Fibroblast of skin of left biceps (primary cell): ENCODE measurements at regions not wholly inside any gene's neighbourhood (a gene's known extent, or its start where the extent isn't known, plus 50 kb on each side); places are given as distances from the start of the nearest gene placed in this dataset.

Source experiments
- DNase-seq, 2 experiments: peaks; one replicate each; pipeline ENCODE4 v3.0.0-alpha.2; 2013; ENCODE audit warnings: low read depth in 2 of 2

DNA sequence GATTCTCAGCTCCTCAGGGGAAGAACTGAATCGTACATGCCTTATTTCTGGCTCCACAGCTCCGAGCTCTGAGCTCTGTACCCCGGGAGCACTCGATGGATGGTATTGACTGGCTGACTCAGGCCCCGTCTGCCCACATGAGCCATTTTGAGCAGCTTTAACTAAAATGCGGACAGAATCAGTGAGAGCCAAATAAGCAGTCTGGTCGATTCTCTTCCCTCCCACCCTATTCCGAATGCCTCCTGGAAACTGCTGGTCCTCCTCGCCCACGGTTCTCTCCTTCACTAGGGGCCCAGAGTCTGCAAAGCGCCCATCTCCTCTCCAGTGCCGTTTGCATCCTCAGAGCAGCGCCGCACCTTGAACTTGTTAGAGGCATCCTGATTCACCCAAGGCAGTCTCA is 125.9 kb upstream of the IRF2BP2 start:
- DNase-seq: no peak

DNA sequence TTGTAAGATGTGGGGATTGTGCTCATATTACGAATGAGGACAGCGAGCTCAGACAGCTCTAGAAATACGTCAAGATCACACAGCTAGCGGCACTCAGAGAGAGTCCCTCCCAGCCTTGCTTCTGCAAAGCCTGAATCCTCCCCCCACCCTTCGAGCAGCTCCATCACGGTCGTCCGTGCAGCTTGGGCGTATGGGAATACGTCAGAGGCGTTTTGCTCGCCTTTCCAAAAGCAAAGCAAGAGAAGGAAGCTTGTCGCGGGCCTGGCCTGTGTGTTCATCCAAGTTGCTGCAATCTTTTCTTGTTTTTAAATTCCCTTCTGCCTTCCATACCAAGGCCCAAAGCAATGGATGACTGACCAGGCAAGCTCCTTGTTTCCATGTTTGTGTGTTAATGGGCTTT is 125.5 kb upstream of the IRF2BP2 start:
- no peak for DNase-seq

DNA sequence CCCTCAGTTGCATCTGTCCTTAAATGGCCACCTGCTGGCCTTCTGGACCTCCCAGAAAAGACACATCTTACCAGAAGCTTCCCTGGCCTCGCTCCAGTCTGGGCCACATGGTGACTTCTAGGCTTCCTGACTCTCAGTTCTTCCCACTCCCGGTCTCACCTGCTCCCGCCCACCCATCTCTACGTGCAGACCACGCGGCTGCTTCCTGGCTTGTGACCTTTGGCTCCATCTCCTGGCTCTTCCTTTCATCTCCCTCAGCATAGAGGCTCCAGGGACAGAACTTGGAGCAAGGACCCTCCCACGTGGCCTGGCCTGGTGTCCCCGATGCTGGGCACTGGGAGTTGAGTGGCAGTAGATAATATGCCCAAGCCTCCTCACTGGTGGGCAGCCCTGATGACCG is 124.9 kb upstream of the IRF2BP2 start:
- DNase-seq: no peak

DNA sequence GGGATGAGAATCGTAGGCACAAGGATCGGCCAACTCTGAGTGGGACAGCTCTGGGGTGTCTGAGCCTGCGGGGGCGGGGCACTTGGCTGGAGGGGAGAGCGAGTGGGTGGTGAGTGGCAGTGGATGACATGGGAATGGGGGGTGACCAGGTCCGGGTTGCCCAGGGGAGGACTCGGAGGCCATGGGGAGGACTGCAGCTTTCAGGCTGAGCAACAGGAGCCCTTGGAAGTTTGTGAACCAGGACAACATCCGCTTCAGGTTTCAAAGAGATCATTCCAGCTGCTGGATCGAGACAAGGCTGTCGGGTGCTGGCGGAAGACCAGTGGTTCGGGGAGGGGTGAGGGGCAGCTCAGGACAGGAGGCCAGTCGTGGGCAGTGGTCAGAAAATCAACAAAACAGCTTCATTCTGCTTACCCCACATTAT is 124.4 kb upstream of the IRF2BP2 start:
- no peak for DNase-seq

DNA sequence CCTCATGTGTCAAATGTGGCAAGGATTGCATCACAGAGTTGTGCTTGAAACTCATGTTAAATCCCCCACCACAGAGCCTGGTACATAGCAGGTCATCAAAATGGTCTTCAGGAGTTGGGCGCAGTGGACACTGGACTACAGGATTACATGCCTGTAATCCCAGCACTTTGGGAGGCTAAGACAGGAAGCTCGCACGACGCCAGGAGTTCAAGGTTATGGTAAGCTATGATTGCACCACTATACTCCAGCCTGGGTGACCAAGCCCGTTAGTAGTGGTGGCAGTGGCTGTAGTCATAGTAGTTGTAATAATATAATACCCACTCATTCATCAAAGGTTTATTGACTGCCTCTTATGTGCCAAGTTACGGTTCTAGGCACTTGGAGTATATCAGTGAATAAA is 123.4 kb upstream of the IRF2BP2 start:
- no peak for DNase-seq

DNA sequence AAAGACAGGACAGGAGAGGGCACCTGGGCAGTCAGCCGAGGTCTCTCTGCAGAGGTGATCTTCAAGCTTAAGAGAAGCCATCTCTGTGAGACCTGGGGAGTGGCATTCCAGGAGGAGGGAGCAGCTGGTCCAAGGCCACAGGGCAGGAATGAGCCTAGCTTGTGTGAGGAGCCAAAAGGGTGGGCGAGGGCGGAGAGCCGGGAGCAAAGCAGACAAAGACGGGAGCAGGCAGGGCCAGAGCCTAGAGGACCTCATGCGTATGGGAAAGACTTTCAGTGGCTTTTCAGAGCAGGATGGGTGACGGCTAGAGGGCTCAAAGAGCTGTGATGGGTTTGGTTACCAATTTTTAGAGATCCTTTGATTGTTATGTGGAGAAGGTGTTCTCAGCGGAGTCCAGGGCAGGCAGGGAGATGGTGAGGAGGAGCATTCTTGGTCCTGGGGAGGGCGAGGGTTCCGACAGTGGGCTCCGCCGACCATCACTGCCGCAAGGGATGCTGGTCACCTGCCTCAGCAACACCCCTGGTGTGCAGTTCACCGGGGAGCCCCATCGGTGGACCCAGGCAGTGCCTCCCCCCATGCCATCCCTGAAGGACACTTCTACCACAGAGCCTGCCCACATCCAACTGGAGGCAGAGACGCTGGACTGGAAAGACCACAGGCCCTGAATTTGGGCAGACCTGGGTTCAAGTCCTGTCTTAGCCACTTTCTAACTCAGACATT is 122.9 kb upstream of the IRF2BP2 start:
- DNase-seq: no peak

DNA sequence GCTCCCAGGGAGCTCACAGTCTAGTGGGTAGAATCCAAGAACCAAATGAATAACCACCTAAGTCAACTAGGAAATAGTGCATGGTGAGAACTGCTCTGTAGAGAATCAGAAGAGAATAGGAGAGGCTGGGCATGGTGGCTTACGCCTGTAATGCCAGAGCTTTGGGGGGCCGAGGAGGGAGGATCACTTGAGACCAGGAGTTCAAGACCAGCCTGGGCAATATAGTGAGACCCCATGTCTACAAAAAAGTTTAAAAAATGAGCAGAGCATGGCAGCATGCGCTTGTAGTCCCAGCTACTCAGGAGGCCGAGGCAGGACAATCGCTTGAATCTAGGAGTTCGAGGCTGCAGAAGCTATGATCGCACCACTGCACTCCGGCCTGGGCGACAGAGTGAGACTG is 122.3 kb upstream of the IRF2BP2 start:
- no peak for DNase-seq

DNA sequence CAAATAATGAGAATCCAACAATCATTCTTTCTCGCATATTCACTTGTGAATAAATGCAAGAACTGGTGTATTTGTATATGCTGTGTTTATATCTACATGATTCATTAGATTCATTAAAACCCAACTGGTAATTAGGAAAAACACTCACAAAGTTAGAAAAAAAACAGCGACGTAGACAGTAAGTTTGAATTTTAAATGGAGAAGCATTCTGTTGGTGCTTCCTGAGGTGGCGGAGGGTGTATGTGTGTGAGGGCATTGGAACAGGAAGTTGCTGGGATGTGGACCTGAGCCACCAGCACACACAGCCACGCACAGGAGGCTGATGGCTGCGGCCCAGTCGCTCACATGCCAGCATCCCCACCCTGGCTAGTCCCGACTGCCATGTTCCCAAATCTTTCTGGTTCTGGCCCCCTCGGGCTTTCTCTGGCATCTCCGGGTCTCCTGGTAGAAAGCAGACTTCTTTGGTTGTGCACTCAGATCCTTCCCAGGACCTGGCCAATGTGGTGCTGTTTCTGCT is 121.6 kb upstream of the IRF2BP2 start:
- DNase-seq: no peak

DNA sequence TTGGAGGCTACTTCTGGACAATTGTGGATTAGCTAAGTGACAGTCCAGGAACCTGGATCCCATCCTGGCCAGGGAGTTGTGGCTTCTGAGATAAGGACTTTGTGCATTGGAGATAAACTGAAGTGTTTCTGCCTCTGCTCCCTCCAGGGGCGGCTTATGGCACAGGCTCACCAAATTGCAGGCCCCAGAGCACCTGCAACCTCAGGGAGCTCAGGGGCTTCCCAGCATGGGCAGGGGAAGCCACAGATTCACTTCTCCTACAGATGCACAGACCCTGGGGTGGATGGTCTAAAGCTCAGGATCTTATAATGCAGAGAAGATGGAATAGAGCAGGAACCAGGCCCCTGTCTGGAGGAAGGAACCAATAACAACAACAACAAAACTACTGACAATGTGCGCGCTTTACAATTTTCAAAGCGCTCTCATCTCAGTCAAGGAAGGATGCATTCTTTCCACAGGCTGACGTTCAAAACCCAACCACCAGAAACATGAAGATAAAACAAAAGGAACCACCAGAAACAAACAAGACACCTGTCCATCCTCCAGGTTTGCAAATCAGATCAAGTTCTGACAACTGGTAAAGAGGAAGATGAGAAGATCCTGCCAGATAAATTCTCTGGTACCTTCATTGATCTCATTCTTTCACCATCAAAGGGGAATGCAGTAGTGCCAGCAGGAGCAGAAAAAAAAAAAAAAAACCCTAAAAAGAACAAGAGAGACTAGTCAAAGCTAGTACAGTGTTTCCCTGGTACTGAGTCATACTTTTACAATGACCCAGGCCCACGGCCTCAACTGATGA is 121.0 kb upstream of the IRF2BP2 start:
- no peak for DNase-seq

DNA sequence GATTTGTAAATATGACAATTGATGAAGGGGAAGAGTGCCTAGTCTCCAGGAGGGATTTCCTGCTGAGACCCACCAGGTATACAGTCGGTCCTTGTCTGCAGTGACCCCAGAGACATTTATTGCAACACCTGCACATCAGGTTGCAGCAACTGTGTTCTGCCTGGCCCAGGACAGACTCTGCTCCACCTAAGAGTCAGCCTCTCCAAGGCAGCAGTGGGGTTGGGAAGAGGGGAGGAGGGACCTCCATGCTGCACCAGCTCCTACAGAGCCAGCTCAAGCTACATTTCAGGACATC is 120.4 kb upstream of the IRF2BP2 start:
- no peak for DNase-seq

DNA sequence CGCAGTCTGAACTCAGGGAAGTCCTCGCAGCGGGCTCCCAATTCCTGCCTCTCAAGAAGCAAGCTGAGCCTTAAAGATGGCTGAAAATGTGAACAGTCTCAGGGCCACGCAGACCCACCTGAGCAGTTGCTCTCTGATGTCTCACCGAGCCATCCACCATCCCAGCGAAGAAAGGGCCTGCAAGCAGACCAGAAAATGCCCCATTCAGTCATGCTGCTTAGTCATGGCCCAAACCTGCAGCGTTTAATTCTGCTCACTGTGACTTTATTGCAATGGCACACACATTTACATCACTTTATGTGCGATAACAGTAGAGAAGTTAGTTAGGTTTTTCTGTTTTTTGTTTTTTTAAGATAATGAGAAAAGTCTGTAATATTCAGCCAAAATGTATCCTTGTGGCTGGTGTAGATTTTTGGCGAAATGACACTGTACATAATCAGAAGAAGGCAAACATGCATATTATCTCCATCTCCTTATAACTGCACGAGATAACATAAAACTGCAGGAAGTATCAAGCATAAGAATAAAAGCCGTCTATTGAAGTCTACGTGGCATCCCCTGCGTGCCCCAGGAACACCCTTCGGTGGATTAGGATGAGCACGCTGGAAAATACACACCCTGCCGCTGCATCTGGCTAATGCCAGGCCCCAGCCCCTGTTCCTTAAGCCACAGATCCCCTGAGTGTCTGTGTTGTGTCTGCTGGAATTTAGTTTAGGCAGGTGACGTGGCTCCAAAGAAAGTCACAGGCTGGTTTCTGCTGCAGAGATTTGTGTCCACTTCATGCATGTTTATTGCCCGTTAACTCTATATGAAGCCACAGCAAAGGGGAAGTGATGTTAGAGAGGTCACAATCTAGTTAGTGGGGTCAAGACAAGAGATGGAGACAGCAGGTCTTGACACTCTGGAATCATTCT is 119.8 kb upstream of the IRF2BP2 start:
- DNase-seq: no peak

DNA sequence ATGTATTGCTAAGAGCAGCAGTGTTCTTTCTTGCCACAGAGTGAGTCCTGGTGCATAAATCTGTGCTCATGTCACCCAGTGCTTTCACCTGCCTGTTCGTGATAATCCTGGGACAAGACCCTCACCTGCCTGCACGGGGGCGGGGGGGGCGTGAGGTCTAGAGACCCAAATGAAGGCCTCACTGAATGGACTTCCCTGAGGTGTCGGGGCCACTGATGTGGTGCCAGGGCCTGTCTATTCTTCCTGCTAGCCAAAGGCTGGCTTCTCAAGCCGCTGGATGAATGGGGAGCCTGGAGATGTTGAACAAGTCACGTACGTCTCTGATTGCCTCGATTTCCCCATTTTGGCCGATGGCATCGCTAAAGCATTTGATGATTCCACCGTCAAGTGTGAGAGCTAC is 118.8 kb upstream of the IRF2BP2 start:
- DNase-seq: no peak

DNA sequence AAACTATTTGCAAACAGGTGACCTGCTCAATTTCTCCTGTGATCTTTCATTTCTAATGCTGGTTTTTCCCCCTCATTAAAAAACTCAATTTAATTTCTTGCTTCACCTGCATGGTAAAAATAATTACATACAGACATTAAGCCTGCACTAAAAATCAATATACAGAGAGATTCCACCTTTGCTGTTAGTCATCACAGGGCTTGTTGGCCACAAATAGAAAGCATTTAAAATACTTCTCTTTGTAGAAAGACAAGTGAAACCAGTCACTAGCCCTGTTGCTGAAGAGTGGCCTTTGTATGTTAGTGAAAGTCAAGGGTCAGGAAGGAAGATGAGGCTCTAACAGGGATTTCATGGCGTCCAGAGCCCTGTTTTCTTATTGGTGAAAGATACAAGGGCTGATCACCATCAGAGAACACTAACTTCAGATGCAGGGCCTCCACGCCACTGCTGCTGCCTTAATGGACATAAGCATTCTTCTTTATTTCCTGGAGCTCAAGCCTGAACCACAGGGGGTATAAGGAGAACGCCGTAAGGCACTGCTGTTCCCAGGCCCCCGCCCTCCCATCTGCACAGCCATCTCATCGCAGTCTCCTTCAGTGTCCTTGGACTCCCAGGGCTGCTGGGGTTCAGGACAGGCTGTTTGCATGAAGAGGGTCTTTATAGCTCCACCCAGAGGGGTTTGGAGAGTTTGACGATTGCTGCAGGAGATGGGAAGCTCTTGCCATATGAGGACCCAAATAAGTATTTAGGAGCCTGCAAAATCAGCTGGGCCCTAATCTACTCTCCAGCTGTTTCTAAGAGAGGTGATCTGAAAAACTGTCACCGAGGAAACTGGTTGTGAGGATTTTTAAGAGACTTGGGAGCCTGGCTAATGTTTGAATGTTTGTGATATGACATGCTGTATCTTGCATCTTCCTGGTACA is 117.3 kb upstream of the IRF2BP2 start:
- no peak for DNase-seq

DNA sequence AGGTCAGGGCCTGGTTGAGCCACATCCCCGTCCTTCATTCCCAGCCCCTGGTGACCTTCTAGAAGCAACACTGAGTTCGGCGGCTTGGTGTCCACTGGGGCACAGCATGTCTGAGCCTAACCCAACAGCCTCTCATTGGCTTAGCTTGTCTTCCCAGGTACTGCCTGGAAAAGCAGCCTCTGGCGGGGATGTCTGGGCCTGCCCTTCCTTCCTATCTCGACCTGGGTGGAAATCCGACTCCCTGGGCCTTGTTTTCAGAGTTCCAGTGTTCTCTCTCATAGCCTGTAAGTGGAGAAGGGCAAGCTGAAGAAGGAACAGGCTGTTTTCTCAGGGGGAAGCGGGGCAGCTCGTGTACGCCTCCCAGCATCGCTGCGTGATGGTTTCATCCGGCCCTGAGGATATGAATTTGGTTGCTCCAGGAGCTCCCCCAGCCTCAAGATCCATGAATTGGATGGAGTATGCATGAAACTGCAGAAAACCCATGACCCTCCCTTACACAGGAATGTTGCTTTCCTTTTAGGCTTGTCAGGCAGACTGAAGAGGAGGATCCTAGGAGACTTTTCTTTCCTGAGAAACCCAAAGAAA is 116.5 kb upstream of the IRF2BP2 start:
- DNase-seq: no peak

DNA sequence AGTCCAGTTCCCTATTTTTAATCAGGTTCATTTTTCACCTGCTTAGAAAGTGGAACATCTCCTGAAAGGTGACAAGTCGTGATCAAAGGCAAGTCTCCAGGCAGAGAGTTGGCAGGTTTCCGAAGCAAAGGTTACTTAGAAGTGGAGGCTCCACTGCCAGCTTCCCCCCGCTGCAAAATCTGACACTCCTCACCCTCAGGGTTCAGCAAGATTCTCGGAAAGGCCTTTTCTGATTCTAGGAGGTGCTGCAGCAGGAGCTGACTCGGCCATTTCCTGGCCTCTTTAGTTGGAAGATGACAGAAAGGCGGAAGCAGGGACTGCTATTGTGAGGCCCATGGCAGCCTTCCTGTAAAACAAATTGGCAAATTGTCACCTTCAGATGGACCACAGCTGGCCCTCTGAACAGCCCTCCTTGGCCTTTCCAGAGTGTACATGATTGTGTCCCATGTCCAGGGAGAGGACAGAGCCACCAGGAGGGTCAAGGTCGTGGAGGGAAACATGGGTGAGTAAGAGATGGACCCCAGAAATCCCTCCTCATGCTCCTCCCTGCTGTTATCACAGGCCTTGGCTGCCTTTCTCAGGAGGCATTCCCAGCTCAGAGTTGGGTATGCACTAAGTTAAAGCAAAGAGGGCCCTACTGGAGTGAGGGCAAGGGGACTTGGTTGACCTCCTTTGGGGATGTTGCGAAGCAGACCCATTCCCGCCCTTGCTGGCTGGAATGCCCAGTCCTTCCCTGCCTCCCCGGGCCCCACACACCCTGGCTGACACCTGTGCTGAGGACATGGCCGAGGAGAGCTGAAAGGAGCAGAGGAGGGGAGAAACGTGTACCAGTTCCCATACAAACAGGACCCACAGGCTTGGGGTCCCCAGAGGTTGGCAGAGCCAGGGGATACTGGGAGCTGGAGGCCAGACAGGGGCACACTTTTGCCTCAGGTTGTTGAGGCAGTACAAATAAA is 115.5 kb upstream of the IRF2BP2 start:
- no peak for DNase-seq

DNA sequence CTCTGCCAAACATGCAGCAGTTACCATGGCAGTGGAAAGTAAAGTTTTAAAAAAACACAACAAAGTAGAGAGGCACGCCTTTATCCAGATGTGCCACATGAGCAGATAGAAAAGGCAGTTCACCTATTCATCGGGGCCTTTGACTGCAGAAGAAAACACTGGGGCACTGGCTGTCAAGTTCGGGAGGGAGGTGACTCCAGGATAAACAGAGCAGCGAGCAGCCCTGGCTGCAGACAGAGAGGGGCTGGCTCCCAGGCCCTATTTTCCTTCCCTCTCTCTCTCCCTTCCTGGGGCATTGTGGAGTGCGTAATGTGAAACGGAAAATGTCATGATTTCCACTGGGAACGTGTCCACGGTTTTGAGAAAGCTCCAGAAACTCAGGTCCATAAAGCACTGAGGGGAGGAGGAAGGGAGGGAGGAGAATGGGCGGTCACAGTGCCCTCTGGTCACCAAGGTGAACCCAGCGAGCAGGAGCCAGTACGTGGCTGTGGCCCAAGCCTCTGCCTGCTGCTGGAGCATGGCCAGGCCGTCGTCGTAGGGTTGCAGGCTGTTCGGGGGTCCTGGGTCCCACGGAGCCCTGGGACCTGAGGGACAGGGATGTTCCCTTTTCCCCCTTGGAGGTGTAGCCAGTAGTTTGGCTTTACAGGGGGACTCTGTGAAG is 114.7 kb upstream of the IRF2BP2 start:
- no peak for DNase-seq

DNA sequence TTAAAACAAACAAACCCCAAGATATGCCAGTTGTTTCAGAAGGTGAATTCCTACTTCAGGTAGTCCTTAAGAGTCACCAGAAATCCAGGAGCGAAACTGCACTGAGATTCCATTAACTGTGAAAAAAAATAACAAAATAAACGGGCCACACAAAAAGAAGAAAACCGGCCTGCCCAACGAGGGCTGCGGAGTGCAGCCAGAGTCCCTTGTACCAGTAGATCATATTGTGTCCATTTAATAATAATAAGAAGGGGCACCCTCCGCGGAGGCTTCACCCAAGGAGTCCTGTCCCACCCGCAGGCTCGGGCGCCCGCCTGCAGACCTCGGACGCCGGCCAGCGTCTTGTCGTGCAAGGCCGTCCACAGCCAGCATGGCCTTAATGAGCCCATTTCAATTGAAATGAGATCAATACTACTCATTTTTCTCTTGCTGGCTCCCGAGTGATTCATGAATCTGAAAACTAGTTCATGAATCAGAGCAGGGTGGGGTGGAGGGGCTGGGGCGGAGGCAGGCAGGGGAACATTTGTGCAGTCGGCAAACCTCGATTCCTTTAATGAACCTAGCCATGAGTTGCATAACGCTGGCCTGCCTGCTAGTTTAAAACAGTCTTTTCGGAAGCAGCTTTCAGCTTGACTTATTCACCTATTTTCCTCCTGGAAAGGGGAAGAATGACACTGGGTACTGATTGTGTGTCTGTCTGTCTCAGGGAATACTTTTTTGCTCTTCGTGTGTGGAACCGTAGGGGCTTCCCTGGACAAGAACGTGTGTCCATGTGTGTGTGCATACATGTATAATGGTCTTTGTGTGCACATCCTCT is 113.1 kb upstream of the IRF2BP2 start:
- DNase-seq: peak; percentile 75 to 77

DNA sequence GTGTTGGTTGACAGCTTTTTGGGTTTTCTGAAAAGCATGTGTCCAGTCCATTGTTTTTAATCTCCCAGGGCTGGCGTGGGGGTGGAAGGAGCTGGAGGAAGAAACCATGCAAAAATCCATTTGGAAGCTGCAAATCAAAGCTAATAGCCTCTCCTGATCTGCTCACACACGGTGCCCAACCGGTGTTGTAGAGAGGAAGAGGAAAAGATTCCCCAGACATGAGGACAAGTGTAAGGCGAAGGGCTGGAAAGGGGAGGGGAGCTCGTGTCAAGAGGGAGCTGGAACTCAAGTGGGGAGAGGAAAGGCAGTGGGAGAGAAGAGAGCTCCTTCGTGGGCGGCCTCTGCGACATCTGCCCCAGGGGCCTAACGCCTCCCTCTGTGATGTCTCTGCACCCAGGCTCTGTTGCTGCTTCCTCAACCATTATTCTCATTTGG is 112.3 kb upstream of the IRF2BP2 start:
- no peak for DNase-seq
